ENCODE measurements at regions not wholly inside any gene's neighbourhood (a gene's known extent, or its start where the extent isn't known, plus 50 kb on each side); places are given as distances from the start of the nearest gene placed in this dataset.
"Not testable (repeated sequence)": the region's sequence is repeated elsewhere in the genome, so short reads cannot be mapped to it uniquely, and the experiment has no call there.

- not testable (repeated sequence) for DNase-seq
These were observed 190.1 kb upstream of the IGFBP7 start for GRCh38 chr4:57300300-57300699.

- peak; percentile 4 for DNase-seq
These were observed 181.7 kb upstream of the IGFBP7 start for GRCh38 chr4:57291911-57292310.

GRCh38 chr4:57287687-57288604 lies 177.8 kb upstream of the IGFBP7 start:
- DNase-seq, result no peak

- DNase-seq, result no peak
These were observed 172.7 kb upstream of the IGFBP7 start for GRCh38 chr4:57282933-57283310.

GRCh38 chr4:57280481-57280880 lies 170.3 kb upstream of the IGFBP7 start:
- no peak for DNase-seq

GRCh38 chr4:57278780-57279179 lies 168.6 kb upstream of the IGFBP7 start:
- no peak for DNase-seq

- no peak for DNase-seq
These were observed 163.9 kb upstream of the IGFBP7 start for GRCh38 chr4:57274082-57274481.

GRCh38 chr4:57270346-57270745 lies 160.2 kb upstream of the IGFBP7 start:
- DNase-seq, result no peak

GRCh38 chr4:57265831-57266582 lies 155.8 kb upstream of the IGFBP7 start:
- no peak for DNase-seq

GRCh38 chr4:57254754-57255153 lies 144.6 kb upstream of the IGFBP7 start:
- no peak for DNase-seq

GRCh38 chr4:57249083-57249482 lies 138.9 kb upstream of the IGFBP7 start:
- DNase-seq, result no peak

GRCh38 chr4:57243076-57243475 lies 132.9 kb upstream of the IGFBP7 start:
- DNase-seq, result no peak

GRCh38 chr4:57234252-57234775 lies 124.1 kb upstream of the IGFBP7 start:
- no peak for DNase-seq

- DNase-seq, result no peak
These were observed 123.2 kb upstream of the IGFBP7 start for GRCh38 chr4:57233386-57233785.

- no peak for DNase-seq
These were observed 121.6 kb upstream of the IGFBP7 start for GRCh38 chr4:57231781-57232180.

GRCh38 chr4:57220734-57221133 lies 110.5 kb upstream of the IGFBP7 start:
- no peak for DNase-seq

GRCh38 chr4:57220172-57220571 lies 110.0 kb upstream of the IGFBP7 start:
- DNase-seq, result no peak

GRCh38 chr4:57219431-57219830 lies 109.2 kb upstream of the IGFBP7 start:
- no peak for DNase-seq

GRCh38 chr4:57214654-57215411 lies 104.6 kb upstream of the IGFBP7 start:
- DNase-seq, result no peak

- DNase-seq, result no peak
These were observed 100.9 kb upstream of the IGFBP7 start for GRCh38 chr4:57211131-57211530.

GRCh38 chr4:57206172-57206571 lies 96.0 kb upstream of the IGFBP7 start:
- DNase-seq, result no peak

GRCh38 chr4:57205580-57205979 lies 95.4 kb upstream of the IGFBP7 start:
- DNase-seq, result no peak

- DNase-seq, result no peak
These were observed 90.7 kb upstream of the IGFBP7 start for GRCh38 chr4:57200799-57201327.
